OCI-LY7 (cell line): ENCODE measurements at regions not wholly inside any gene's neighbourhood (a gene's known extent, or its start where the extent isn't known, plus 50 kb on each side); places are given as distances from the start of the nearest gene placed in this dataset.

ENCODE experiments used
- EZH2phosphoT487 ChIP-seq: fragments of 200-600 bp; sonication (generic); IDR thresholded peaks from 2 replicates; pipeline ENCODE4 v1.6.1; 2018; ENCODE audit warnings: low read depth, borderline replicate concordance, mild to moderate bottlenecking, mixed run types, antibody characterized with exemption, low read length, moderate library complexity, mixed read lengths
- TF ChIP-seq, protein P1 (sequence below): fragments of 200-600 bp; sonication (generic); conservative IDR thresholded peaks from 2 replicates; pipeline ENCODE4 v1.5.1; 2014; ENCODE audit warnings: mild to moderate bottlenecking, antibody characterized with exemption, low read length, moderate library complexity, mixed read lengths

DNA sequence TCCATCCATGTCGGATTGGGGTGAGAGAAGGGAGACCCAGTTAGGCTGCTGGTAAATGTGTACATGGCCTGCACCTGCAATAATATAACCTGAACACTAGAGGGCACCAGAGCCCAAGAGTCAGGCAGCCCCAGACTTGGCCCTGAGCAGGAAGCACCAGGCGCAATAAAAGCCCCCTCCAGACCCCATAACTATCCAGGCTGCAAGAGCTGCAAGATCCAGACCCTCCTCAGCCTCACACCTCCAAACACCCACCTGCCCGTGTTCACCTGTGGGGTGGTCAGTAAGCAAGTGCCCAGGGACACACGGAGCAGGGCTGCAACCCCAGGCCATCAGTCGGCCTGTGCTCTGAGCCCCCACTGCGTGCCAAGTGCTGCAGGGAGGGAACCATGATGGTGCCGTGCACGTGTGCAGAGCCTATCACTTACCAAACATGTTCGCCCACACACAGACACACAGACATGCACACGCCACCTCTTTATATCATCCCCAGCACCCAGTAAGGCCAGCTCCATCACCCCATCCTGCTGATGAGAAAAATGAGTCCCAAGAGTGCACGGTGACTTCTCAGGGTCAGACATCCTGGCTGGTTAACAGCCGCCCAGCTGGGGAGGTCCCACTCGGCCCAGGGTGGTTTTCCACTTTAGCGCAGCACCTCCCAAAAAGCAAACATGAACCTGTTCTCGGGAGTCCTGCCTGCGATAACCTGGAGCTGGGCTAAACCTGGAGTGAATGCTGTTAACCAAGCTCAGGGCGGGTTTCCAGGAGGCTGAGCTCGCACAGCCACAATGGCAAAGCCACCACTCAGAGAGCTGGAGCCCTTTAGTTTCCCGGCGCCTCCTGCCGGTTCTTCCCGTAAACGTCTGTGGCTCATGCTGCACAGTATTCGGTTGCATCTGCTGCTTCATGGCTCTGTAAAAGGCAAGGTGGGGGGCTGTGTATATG is 439.8 kb downstream of the SOX9 start:
- TF ChIP-seq, protein P1, sequence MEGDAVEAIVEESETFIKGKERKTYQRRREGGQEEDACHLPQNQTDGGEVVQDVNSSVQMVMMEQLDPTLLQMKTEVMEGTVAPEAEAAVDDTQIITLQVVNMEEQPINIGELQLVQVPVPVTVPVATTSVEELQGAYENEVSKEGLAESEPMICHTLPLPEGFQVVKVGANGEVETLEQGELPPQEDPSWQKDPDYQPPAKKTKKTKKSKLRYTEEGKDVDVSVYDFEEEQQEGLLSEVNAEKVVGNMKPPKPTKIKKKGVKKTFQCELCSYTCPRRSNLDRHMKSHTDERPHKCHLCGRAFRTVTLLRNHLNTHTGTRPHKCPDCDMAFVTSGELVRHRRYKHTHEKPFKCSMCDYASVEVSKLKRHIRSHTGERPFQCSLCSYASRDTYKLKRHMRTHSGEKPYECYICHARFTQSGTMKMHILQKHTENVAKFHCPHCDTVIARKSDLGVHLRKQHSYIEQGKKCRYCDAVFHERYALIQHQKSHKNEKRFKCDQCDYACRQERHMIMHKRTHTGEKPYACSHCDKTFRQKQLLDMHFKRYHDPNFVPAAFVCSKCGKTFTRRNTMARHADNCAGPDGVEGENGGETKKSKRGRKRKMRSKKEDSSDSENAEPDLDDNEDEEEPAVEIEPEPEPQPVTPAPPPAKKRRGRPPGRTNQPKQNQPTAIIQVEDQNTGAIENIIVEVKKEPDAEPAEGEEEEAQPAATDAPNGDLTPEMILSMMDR, result peak; percentile 98
- TF ChIP-seq EZH2phosphoT487, result no peak
